Esophagus squamous epithelium (tissue), 4 donors: ENCODE measurements at regions not wholly inside any gene's neighbourhood (a gene's known extent, or its start where the extent isn't known, plus 50 kb on each side); places are given as distances from the start of the nearest gene placed in this dataset.

Experiments used
- POLR2A ChIP-seq, 4 donors: fragments of 450-650 bp; IDR thresholded peaks; one replicate each; pipeline ENCODE4 v1.6.1; 2017; ENCODE audit warnings: antibody characterized with exemption in 4 of 4, mild to moderate bottlenecking in 4 of 4, moderate library complexity in 3 of 4
- TF ChIP-seq, protein P1 (sequence below), 6 experiments: fragments of 450-650 bp in 4 of 6; fragments of 200-600 bp in 2 of 6; sonication (generic) in 2 of 6; IDR thresholded peaks; one replicate each; pipeline ENCODE4 v1.5.1; 2016 to 2019; ENCODE audit warnings: antibody characterized with exemption in 6 of 6, mild to moderate bottlenecking in 4 of 6, moderate library complexity in 4 of 6

DNA sequence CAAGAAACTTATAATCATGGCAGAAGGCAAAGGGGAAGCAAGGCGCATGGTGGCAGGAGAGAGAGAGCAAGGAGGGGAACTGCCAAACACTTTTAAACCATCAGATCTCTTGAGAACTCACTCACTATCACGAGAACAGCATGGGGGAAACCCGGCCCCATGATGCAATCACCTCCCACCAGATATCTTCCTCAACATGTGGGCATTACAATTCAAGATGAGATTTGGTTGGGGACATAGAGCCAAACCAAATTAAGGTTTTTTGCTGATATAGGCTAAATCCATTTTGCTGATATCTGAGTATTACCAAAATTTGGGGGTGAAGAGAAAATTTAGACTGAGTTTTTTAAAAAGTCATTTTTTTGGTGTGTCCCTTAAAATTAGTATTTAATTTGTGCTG, 54.9 kb upstream of the TMX1 start:
- TF ChIP-seq, protein P1, sequence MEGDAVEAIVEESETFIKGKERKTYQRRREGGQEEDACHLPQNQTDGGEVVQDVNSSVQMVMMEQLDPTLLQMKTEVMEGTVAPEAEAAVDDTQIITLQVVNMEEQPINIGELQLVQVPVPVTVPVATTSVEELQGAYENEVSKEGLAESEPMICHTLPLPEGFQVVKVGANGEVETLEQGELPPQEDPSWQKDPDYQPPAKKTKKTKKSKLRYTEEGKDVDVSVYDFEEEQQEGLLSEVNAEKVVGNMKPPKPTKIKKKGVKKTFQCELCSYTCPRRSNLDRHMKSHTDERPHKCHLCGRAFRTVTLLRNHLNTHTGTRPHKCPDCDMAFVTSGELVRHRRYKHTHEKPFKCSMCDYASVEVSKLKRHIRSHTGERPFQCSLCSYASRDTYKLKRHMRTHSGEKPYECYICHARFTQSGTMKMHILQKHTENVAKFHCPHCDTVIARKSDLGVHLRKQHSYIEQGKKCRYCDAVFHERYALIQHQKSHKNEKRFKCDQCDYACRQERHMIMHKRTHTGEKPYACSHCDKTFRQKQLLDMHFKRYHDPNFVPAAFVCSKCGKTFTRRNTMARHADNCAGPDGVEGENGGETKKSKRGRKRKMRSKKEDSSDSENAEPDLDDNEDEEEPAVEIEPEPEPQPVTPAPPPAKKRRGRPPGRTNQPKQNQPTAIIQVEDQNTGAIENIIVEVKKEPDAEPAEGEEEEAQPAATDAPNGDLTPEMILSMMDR (IDR thresholded peaks at IDR 0.05) = no peak
- no peak for TF ChIP-seq POLR2A (IDR thresholded peaks at IDR 0.05)
